Occipital lobe (tissue), 1 donor: ENCODE measurements at regions not wholly inside any gene's neighbourhood (a gene's known extent, or its start where the extent isn't known, plus 50 kb on each side); places are given as distances from the start of the nearest gene placed in this dataset.
A peak's percentile ranks its signal among the peaks of the same experiment; 100 is the strongest.

Experiments used
- DNase-seq: peaks from one replicate; lab custom pipeline; 2025; lab: John Stamatoyannopoulos, UW

DNA sequence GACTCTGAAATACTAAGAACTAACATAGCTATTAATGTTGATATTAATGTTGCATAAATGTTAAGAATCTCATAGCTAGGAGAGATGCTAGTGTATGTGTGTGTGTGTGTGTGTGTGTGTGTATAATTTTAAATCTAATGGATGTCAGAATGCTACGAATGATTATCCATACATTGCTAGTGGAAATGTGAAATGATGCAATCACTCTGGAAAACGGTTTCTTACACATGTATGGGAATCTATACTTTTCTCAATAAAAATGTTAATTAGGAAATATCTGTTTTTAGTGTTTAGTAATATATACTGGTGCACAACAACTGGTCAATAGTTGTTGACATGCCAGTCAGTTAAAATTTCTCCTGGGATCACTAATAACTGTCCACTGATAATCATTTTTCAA is 908.8 kb upstream of the POU3F3 start:
- no peak for DNase-seq

DNA sequence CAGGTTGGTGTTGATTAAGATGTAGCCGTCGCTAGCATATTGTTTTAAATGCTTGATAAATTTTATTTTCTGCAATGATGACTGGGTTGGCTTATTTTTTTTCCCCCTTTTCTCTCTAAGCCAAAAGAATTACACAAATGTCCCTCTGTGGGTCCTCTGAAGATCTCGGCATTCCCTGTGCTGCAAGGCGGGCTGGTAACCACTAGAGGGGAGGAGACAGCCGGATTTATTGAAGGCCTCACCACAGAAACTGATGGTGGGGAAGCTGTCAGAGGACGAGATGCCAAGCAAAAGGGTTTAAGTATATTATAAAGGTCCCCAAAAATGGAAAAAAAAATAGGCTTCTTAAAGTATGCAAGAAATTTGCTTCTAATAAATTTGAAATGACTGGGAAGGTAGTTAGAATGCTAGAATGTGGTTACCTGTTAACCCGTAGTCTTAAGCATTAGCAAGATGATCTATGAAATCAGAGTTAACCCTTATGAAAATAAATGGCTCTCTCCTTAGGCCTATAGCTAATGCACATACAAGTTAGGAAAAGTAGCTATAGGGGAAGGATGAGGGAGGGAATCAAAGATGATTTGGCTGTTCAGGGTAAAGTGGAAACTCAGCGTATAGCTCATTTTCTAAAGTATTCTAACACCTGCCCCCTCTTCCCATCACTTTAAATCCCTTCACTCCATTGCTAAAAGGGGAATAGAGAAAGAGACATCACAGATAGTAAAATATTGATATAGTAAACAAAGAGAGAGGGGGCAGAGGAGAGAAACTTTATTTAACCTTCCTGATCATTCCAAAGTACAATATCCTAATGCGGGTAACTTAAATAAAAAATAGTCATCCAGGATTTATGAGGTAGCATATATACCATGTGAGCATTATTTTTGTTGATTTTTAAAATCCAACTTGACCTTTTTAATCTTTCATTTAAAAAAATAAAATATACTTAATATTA is 894.5 kb upstream of the POU3F3 start:
- DNase-seq: peak; percentile 41

DNA sequence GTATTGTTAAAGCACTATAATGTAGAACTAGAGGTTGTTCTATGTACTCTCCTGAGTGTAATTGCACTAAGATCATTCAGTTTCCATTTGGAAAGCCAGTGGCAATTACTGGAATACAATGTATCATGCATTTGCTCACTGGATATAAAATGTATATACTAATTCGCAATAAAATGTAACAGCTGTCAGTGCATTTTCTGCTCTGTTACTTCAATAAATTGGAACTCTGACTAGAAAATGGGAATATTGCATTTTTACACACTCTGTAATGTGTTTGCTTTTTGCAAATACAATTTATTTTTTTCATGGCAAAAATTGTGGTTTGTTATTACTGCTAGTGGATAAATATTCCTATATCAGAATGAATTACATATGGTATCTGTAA is 893.8 kb upstream of the POU3F3 start:
- no peak for DNase-seq

DNA sequence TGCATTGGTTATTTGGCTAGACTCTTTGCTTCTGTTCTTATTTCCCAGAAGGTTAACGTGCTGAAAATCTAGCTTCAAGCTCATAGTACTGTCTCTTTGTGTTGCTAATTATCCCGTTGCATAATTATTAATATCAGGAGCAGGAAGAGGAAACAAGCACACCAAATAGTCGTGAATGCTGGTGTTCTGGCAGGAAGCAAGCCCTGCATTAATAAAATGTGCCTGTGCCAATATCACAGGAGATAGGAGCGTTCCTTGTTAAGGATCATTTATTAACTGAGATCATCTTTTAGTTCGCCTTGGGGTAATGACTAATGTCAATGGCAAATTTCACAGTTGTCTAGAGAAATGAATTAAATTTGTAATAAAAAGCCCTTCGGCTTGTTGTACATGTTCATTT is 893.0 kb upstream of the POU3F3 start:
- no peak for DNase-seq

DNA sequence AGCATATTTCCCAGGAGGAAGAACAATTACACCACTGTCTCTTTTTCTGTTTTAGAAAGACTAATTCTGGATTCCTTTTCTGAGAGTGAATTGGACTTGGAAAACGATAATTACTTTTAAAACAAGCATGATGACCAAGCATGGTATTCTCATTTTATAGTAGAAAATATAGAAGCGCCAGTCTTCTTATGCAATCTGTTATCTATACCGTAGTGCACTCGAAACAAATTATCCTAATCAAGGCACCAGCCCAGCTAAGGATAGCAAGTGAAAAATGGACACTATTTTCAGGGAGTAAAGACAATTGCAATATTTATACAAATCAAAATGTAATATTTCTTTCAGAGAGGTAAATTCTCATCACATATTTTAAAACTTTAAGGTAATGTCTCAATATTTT is 892.1 kb upstream of the POU3F3 start:
- DNase-seq: no peak

DNA sequence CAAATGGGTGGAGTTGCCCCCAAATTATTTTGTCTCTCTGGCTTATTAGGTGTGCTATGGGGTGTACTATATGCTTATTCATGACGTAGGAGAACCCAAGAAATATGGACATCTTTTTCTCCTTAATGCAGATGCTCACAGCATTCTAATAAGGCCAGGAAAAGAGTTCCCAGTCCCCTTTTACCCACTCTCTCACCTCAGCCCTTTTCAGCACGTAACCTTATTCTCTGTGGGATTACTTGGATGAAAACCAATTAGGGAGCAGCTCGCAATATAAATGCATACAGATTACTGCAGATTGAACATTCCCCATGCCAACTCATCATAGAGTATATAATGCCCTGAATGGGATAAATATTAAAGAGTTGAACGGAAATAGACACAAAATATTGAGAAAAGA is 891.2 kb upstream of the POU3F3 start:
- DNase-seq: no peak

DNA sequence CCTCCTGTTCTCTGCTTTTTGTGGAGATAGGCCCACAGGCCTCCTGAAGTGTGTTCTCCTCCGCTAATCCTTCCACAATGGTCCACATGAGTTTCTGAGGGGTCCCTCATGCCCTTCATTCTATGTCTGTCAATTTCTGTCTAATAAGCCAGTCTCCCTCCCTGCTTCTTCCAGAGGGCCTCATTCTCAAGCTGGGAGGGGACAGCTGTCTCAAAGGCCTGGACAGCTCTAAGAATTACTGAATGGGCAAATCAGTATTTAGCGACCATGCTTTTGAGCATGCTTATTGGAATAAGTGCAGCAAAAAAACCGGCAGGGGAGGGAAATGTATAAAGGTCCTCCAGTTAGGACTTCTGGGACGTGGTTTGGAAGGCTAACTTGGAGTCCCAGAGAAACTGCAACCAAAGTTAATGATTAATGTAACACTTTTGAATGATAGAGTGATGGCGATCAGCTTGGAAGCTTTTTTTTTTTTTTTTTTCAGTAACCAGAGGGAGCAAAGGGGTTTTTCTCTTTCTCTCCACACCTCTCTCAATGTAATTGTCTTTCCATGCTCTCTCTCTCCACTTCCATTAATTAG is 890.7 kb upstream of the POU3F3 start:
- DNase-seq: no peak

DNA sequence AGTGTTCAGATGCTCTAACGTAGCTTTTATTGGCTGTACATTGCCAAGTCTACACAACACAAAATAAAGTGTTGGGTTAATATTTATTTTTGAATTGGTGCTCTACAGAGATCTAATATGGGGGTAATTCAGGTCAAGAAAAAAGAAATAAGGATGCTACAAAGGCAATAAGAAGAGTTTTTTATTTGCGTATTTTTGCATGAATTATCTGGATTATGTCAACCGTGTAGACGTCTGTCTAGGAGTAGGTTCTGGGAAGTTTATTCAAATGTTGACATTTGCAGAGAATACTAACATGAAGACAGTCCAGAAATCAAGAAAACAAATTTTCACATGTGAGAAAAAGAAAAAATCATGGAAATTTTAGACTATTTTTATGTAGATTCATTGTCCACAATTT is 876.7 kb upstream of the POU3F3 start:
- no peak for DNase-seq

DNA sequence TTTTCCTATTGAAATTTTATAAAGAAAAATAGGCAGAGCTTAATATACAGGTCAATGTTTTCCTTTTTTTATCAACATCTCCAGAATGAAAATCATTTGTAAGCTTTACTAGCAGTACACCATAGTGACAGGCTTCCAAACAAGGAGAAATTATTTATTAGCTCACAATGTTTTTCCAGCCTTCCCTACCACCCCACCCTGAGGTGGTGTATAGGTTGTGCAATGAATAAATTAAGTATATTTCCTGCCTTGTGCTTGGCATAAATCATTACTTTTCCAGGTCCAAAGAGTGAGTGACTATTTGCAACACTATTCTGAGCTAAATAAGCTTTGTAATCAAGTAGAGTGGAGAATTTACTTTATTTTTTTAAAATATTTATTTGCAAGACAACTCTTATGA is 876.2 kb upstream of the POU3F3 start:
- no peak for DNase-seq

DNA sequence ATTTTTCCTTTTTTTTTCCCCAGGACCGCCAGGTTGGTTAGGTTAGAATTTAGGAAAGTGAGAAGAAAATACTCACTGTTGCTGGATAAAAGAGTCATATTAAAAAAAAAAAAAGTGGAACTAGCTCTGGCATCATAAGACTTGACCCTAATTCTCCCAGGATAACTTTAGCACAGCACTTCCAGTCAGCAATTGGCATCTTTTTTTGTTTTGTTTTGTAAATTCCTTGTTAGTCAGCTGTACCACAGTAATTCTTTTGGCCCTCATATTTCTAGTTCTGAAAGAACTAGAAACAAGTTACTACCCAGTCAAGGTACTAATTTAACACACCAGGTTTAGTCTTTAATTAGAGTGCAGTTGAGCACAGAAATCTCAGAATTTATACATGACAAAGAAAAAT is 873.5 kb upstream of the POU3F3 start:
- no peak for DNase-seq

DNA sequence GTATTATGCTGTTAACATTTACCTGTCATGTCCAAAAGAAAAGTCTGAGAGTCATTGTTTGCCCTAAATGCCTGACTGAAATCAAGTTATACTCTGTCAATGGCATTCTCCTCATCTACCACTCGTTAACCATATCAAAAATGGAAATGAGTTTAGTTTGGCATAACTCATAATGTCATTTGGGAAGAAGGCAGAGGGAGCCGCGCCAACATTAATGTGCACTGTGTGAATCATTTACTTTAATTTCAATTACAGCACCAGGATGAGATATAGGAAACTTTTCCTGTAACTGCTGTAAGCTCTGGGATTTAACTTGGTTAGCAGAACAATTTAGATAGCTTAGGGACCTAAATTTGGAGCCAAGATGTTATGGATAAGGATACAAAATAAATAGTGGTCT is 871.2 kb upstream of the POU3F3 start:
- DNase-seq: no peak

DNA sequence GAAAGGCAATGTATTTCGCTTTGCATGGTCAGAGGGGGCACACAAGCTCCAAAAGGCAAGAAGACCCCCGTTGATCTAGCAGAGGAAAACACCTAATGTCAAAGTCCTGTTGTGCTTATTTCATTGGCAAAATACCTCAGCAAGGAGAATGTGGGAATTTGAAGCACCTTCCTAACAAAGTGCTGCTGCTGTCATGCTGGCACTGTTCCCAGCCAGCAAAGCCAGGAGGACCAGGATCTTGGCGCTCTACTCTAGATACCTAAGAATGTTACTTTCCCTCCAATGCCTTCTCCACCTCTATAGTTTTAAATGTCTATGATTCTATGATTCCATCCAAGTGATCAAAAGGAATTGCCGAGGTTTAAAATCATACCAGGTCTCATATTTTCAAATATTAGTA is 867.9 kb upstream of the POU3F3 start:
- DNase-seq: no peak

DNA sequence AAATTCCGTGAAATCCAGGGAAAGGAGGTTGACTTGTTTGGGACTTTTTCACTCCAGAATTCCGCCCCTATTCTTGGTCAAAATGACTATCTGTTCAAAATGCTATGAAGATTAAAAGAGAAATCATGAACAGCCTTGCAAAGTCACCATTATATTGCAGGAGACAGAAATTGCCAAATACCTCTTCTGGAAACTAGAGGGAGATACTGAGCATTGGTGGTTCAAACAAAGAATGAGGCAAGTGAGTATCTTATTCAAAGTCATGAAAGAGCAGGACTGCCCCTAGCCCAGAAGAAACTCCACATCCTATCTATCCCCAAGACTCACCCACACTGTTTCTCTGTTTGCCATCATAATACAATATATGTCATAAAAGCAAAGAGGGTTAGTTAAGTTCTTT is 862.3 kb upstream of the POU3F3 start:
- no peak for DNase-seq

DNA sequence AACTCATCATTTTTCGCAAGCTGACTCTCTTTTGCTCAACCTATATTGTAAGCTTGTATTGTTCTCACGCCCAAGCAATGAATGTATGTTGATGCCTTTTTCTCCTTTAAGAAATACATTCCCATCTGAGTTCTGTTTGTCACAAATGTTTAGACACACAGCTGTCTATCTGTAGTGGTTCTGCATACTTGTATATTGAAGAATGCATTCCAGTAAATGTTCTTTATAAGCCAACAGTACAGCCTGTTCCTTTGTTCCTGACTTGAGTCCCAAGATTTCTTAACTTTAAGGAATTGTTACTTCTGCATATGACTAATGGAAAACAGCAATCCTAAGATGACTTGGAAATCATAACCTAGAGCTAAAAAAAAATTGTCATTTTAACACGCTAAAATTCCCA is 849.1 kb upstream of the POU3F3 start:
- DNase-seq: no peak

DNA sequence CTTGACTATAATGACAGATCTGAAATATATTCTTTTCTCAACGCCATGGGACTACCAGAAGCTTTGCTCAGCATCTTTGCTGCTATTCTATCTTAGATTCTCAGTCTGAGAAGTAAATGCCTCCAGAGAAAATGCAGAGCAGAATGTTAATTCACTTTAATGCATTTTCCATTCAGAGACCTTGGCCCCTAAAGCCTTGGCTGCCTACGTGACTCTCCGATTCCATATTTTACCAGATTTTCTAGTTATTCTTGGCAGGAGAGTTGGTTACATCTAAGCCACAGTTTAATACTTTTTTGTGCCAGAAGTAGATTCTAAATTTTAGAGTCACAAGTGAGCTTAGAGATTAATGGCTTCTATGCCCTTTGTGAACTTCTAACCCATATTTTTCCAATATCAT is 837.1 kb upstream of the POU3F3 start:
- DNase-seq: no peak

DNA sequence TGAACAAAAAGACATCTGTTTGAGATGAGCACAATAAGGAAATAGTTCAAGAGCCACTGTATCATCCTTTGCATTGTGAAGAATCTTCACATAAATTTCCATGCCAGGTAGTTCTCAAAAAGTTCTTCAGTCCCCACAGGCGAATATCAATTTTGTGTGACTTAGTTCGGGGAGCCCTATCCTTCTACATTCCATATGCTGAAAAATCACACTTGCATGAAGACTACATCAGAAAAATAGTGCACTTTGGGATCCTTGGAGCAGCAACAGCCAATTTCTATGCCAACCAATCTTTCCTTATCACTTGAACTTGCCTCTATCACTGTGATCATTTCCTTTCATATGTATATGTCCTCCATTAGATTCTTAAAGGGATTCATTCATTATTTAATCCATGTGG is 830.6 kb upstream of the POU3F3 start:
- DNase-seq: no peak

DNA sequence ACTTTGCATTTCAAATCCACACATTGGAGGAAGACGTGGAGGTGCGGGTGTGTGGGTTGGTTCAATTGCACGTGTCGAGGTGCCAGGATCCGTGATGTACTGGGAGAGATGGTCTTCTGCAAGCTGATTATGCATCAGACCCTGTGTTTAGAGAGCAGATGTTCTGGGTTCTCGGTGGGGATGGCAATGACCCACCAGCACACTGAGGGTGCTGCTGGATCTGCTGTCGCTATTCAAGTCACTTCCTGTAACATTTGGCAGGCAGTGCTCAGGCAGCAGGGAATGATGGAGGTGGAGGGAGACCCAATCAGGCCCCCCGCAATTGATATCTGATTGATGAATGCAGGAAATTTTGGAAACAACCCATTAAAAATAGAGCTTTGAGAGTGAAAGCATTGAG is 830.1 kb upstream of the POU3F3 start:
- DNase-seq: no peak

DNA sequence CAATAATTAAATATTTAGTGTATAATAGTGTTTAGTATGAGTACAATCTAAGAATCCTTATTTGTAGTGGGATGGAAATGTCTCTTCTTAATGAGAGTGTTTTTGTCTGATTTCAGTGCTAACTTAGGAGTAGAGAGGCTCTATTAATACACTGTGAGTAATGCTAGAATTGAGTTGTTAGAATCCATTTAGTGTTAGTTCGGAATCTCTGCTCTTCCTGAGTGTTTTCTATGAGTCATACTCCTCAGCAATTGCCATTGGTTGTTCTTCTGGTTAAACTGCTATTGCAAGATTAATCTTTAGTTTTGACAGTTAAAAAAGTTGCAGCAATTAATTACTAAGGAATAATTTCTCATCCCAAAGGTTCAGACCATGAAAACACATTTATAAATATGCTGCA is 828.6 kb upstream of the POU3F3 start:
- no peak for DNase-seq

DNA sequence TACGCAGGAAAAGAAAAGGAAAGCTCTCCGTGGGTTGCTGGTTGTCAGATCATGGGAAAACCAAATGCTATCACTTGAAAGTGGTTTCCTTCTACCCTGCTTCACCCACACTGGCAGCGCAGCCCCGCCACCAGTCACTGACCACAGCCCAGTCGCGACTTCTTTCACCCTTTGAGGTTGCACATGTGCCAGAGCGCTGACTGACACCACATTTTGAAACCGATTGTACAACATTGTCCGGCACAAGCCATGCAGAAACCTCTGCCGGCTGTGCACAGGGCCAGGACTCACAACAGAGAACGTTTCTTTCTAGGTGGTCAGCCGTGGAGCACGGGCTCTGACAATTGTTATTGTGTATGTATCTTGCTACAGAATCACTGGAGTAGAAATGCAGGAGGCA is 827.2 kb upstream of the POU3F3 start:
- DNase-seq: no peak

DNA sequence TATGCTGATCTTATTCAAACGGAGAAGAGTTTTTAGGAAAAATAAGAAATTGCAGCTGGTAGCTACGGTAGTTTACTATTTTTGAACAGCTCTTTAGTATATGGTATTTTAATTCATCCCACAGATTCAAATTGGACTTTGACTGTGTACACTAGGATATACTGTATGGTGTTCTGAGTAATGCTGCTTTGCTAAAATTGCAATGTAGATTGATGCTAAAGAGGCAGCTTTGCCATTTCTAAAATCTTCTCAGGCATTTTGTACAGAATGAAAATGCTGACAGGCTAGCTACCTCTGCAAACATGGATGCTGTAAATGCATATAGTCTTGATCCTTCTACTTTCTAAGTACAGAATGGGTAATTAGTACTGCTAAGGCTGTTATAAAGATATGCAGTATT is 826.6 kb upstream of the POU3F3 start:
- no peak for DNase-seq

DNA sequence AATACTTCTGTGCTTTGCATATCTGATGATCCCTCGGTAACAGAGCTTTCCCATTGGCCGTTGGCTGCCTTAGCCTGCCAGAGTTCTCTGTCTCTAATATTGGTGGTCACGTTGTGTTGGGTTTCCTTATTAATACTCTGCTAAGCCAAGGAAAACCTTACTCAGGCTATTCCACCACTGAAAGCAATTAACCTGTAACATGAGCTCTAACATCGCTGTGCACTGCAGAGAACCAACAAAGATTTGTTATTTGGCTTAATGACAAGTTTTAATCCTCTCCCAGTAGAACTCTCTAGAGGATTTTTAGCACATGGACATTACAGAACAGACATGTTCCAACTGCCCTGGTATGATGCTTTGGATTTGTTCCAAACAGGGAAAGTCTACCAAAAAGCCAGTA is 825.9 kb upstream of the POU3F3 start:
- DNase-seq: no peak

DNA sequence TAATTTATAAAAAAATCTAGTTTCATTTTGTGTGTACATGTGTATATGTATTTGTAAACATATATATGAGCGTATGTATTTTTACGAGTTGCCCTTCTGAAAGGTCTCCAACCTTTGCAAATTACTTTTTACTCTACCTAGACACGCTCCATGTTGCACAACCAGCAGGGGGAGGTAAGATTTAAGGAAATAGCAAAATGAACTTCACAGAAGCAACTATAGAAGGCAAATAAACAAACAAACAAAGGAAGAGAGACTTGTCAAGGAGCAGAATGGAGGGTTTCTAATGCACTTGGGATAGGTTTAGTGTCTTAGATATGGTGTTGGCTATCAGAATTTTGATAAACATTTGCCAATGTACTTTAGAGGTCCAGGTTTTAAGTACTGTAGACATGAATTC is 820.5 kb upstream of the POU3F3 start:
- DNase-seq: no peak

DNA sequence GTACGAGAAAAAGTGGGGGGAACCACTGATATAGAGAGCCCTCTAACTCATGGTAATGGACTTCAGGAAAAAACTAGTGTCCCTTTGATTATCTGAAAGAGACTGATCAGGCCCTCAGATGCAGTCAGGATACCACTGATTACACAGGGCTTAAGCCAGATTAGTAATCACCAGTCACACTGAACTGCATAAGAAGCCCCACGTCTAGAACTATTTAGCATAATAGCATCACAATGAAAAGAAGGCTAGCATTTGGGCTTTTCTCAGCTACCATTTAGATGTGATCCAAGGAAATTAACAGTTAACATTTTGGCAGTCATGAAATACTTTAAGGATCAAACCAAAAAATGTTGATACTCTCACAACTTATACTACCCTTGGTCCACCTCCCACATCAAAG is 813.1 kb upstream of the POU3F3 start:
- no peak for DNase-seq
